ENCODE measurements at regions not wholly inside any gene's neighbourhood (a gene's known extent, or its start where the extent isn't known, plus 50 kb on each side); places are given as distances from the start of the nearest gene placed in this dataset.

- no peak for TF ChIP-seq NFE2L2 (conservative IDR thresholded peaks at IDR 0.05; ENCODE audit: low read length)
- no peak for TF ChIP-seq EP300 (IDR thresholded peaks at IDR 0.05)
- TF ChIP-seq RAD21 (conservative IDR thresholded peaks at IDR 0.05 in 1 of 2, IDR thresholded peaks at IDR 0.05 in 1 of 2): no peak
- no peak for TF ChIP-seq CTCF (IDR thresholded peaks at IDR 0.05)
- TF ChIP-seq FOSL2 (IDR thresholded peaks at IDR 0.05): no peak
- TF ChIP-seq FOSL2 (CRISPR knock-in tag; IDR thresholded peaks at IDR 0.05): no peak
- no peak for TF ChIP-seq KDM1A (IDR thresholded peaks at IDR 0.05; ENCODE audit: low read depth)
- TF ChIP-seq CHD2 (IDR thresholded peaks at IDR 0.05; ENCODE audit: low read length, partially characterized antibody): no peak
- no peak for TF ChIP-seq EHMT2 (IDR thresholded peaks at IDR 0.05; ENCODE audit: low read depth)
- no peak for TF ChIP-seq RARB (CRISPR knock-in tag; IDR thresholded peaks at IDR 0.05)
- no peak for TF ChIP-seq RCOR1 (IDR thresholded peaks at IDR 0.05; ENCODE audit: low read depth, low read length)
Measured at GRCh38 chr3:5572168-5572567, 384.7 kb downstream of the EDEM1 start.

Data from A549 (cell line).